ENCODE measurements at regions not wholly inside any gene's neighbourhood (a gene's known extent, or its start where the extent isn't known, plus 50 kb on each side); places are given as distances from the start of the nearest gene placed in this dataset.

DNA sequence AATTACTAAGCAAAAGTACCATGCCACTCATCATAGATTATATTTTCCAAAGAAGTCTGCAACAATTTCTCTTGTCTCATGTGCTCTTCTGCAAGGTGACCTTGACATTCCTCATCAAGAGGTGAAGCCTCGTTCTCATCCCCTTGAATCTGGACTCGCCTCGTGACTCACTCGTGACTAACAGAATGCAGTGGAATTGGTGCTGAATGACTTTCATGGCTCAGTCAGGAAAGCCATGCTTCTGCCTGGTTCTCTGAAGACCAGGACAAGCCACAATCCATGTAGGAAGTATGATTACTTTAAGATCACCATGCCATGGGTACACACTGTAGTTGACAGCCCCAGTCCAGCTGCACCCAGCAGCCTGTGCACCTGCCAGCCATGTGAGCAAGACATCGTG is 335.8 kb downstream of the GADD45G start (continued):
- TF ChIP-seq, protein P1, sequence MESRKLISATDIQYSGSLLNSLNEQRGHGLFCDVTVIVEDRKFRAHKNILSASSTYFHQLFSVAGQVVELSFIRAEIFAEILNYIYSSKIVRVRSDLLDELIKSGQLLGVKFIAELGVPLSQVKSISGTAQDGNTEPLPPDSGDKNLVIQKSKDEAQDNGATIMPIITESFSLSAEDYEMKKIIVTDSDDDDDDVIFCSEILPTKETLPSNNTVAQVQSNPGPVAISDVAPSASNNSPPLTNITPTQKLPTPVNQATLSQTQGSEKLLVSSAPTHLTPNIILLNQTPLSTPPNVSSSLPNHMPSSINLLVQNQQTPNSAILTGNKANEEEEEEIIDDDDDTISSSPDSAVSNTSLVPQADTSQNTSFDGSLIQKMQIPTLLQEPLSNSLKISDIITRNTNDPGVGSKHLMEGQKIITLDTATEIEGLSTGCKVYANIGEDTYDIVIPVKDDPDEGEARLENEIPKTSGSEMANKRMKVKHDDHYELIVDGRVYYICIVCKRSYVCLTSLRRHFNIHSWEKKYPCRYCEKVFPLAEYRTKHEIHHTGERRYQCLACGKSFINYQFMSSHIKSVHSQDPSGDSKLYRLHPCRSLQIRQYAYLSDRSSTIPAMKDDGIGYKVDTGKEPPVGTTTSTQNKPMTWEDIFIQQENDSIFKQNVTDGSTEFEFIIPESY (IDR thresholded peaks at IDR 0.05; ENCODE audit: borderline replicate concordance, low read depth) = no peak
- TF ChIP-seq SIN3A (IDR thresholded peaks at IDR 0.05; ENCODE audit: borderline replicate concordance, low read depth, low read length) (no peak), JUND (IDR thresholded peaks at IDR 0.05) (no peak)

DNA sequence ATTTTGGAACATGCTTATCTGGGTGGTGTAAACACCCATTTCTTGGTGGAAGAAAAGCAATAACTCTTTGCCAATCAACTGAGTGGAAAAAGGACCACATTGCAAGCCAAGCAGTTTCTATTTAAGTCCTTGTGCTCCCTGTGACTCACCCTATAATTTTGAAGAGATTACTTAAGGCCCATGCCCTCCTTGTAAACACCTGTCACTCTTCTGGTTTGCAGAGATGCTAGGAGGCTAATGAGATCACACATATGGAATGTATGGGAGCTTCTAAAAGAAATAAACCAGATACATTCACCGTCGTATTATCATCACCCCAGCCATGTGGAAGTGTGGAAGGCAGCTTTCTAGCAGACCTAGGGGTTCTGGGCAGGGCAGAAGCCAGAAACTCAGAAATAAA is 337.1 kb downstream of the GADD45G start:
- DNase-seq = no peak
- TF ChIP-seq, protein P2, sequence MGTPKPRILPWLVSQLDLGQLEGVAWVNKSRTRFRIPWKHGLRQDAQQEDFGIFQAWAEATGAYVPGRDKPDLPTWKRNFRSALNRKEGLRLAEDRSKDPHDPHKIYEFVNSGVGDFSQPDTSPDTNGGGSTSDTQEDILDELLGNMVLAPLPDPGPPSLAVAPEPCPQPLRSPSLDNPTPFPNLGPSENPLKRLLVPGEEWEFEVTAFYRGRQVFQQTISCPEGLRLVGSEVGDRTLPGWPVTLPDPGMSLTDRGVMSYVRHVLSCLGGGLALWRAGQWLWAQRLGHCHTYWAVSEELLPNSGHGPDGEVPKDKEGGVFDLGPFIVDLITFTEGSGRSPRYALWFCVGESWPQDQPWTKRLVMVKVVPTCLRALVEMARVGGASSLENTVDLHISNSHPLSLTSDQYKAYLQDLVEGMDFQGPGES (IDR thresholded peaks at IDR 0.05; ENCODE audit: low read depth, low read length) = no peak
- TF ChIP-seq GATA2 (CRISPR knock-in tag; IDR thresholded peaks at IDR 0.05) = no peak
- no peak for TF ChIP-seq FOSL2 (IDR thresholded peaks at IDR 0.05; ENCODE audit: borderline replicate concordance, low read depth)
- TF ChIP-seq TCF12 (IDR thresholded peaks at IDR 0.05) = no peak
- TF ChIP-seq EP300 (IDR thresholded peaks at IDR 0.05; ENCODE audit: borderline replicate concordance in 1 of 2, low read depth in 1 of 2, low read length in 1 of 2) = no peak
- TF ChIP-seq TEAD4 (IDR thresholded peaks at IDR 0.05; ENCODE audit: borderline replicate concordance, insufficient read depth) = no peak
- TF ChIP-seq TAF1 (IDR thresholded peaks at IDR 0.05; ENCODE audit: borderline replicate concordance, low read depth, low read length) = no peak
- TF ChIP-seq SIN3A (IDR thresholded peaks at IDR 0.05; ENCODE audit: borderline replicate concordance, low read depth, low read length) = no peak
- TF ChIP-seq, protein P3, sequence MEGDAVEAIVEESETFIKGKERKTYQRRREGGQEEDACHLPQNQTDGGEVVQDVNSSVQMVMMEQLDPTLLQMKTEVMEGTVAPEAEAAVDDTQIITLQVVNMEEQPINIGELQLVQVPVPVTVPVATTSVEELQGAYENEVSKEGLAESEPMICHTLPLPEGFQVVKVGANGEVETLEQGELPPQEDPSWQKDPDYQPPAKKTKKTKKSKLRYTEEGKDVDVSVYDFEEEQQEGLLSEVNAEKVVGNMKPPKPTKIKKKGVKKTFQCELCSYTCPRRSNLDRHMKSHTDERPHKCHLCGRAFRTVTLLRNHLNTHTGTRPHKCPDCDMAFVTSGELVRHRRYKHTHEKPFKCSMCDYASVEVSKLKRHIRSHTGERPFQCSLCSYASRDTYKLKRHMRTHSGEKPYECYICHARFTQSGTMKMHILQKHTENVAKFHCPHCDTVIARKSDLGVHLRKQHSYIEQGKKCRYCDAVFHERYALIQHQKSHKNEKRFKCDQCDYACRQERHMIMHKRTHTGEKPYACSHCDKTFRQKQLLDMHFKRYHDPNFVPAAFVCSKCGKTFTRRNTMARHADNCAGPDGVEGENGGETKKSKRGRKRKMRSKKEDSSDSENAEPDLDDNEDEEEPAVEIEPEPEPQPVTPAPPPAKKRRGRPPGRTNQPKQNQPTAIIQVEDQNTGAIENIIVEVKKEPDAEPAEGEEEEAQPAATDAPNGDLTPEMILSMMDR (IDR thresholded peaks at IDR 0.05) = no peak
- no peak for TF ChIP-seq JUND (IDR thresholded peaks at IDR 0.05)
- TF ChIP-seq, protein P1 (IDR thresholded peaks at IDR 0.05; ENCODE audit: borderline replicate concordance, low read depth) = no peak
- TF ChIP-seq, protein P4, sequence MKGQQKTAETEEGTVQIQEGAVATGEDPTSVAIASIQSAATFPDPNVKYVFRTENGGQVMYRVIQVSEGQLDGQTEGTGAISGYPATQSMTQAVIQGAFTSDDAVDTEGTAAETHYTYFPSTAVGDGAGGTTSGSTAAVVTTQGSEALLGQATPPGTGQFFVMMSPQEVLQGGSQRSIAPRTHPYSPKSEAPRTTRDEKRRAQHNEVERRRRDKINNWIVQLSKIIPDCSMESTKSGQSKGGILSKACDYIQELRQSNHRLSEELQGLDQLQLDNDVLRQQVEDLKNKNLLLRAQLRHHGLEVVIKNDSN (IDR thresholded peaks at IDR 0.05; ENCODE audit: borderline replicate concordance, low read depth) = no peak
- TF ChIP-seq EZH2phosphoT487 (IDR thresholded peaks at IDR 0.05; ENCODE audit: borderline replicate concordance, low read depth) = no peak
- TF ChIP-seq NFIC (IDR thresholded peaks at IDR 0.05; ENCODE audit: borderline replicate concordance) = no peak
- no peak for TF ChIP-seq RFX5 (IDR thresholded peaks at IDR 0.05; ENCODE audit: low read length)
- TF ChIP-seq, protein P5, sequence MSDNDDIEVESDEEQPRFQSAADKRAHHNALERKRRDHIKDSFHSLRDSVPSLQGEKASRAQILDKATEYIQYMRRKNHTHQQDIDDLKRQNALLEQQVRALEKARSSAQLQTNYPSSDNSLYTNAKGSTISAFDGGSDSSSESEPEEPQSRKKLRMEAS (IDR thresholded peaks at IDR 0.05; ENCODE audit: low read depth) = no peak
- no peak for TF ChIP-seq FOXJ3 (CRISPR knock-in tag; IDR thresholded peaks at IDR 0.05)
- TF ChIP-seq, protein P6, sequence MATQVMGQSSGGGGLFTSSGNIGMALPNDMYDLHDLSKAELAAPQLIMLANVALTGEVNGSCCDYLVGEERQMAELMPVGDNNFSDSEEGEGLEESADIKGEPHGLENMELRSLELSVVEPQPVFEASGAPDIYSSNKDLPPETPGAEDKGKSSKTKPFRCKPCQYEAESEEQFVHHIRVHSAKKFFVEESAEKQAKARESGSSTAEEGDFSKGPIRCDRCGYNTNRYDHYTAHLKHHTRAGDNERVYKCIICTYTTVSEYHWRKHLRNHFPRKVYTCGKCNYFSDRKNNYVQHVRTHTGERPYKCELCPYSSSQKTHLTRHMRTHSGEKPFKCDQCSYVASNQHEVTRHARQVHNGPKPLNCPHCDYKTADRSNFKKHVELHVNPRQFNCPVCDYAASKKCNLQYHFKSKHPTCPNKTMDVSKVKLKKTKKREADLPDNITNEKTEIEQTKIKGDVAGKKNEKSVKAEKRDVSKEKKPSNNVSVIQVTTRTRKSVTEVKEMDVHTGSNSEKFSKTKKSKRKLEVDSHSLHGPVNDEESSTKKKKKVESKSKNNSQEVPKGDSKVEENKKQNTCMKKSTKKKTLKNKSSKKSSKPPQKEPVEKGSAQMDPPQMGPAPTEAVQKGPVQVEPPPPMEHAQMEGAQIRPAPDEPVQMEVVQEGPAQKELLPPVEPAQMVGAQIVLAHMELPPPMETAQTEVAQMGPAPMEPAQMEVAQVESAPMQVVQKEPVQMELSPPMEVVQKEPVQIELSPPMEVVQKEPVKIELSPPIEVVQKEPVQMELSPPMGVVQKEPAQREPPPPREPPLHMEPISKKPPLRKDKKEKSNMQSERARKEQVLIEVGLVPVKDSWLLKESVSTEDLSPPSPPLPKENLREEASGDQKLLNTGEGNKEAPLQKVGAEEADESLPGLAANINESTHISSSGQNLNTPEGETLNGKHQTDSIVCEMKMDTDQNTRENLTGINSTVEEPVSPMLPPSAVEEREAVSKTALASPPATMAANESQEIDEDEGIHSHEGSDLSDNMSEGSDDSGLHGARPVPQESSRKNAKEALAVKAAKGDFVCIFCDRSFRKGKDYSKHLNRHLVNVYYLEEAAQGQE (IDR thresholded peaks at IDR 0.05; ENCODE audit: low read depth, low read length) = no peak
- TF ChIP-seq YY1 (IDR thresholded peaks at IDR 0.05; ENCODE audit: low read depth) = no peak

More for the DNA sequence above, 337.1 kb downstream of the GADD45G start:
- Histone ChIP-seq H3K4me1 (ENCODE audit: control insufficient read depth in 1 of 2, insufficient read depth in 2 of 2, low read depth in 1 of 2, low read length in 1 of 2) (peaks cover 0 to 11% of the 10 kb centered on the region in 2 experiments; a peak in 1 of 4 replicates), H3K4me3 (ENCODE audit: low read depth in 2 of 2, low read length in 1 of 2) (no peak overlapping the region), H3K4me2 (no peak overlapping the region), H3F3A (replicated peaks; ENCODE audit: insufficient read depth) (no peaks in the 10 kb centered on the region), H3K9me2 (no peaks in the 10 kb centered on the region), H3K27ac (ENCODE audit: low read depth in 2 of 2, low read length in 1 of 2) (no peak overlapping the region), H2AFZ (ENCODE audit: low read depth) (no peak overlapping the region), H3K9me3 (no peaks in the 10 kb centered on the region), H3K79me2 (ENCODE audit: insufficient read depth) (no peaks in the 10 kb centered on the region), H4K20me1 (ENCODE audit: insufficient read depth) (no peaks in the 10 kb centered on the region), H3K9ac (no peak overlapping the region), H3K27me3 (ENCODE audit: insufficient read depth) (no peaks in the 10 kb centered on the region), H3K36me3 (replicated peaks in 1 of 2; ENCODE audit: control insufficient read depth in 1 of 2, insufficient read depth in 2 of 2, low read length in 1 of 2) (no peaks in the 10 kb centered on the region)
- CTCF ChIA-PET = interaction anchor here (0.7 to 3.4 kb wide), 3 partner anchors 13 to 344 kb away, joined by 3 to 15 read pairs (median 4); partner anchors contain the start of gene GADD45G
- POLR2A ChIA-PET = no interaction called here
- 2% methylated on average over 2 of the region's 2 CpGs for WGBS (ENCODE audit: low lambda C conversion rate)

Measured in SK-N-SH (cell line).